Activated CD4-positive, alpha-beta T cell treated with anti-CD3 and anti-CD28 coated beads for 36 hours (primary cell): ENCODE measurements at regions not wholly inside any gene's neighbourhood (a gene's known extent, or its start where the extent isn't known, plus 50 kb on each side); places are given as distances from the start of the nearest gene placed in this dataset.

Source experiments
- ATAC-seq: fragments of 200-7000 bp; cut with Tn5 transposase; one replicate; pipeline ENCODE4 v1.10.0; 2021; ENCODE audit warnings: mild to moderate bottlenecking, moderate library complexity
- CTCF ChIA-PET: fragments of 350-600 bp; sonication (Branson Sonifier 250); formaldehyde crosslinking; loops from one replicate; lab custom pipeline; 2021; ENCODE audit warnings: antibody characterized with exemption; lab: Charles Lee
- POLR2A ChIA-PET: fragments of 350-600 bp; sonication (Branson Sonifier 250); formaldehyde crosslinking; loops from one replicate; lab custom pipeline; 2021; ENCODE audit warnings: antibody characterized with exemption, inconsistent platforms; lab: Charles Lee
- DNase-seq: peaks from one replicate; pipeline ENCODE4 v3.0.0-alpha.2; 2020
- H3K27ac Mint-ChIP-seq: one replicate; pipeline ENCODE4 v1.8.0; 2021; ENCODE audit warnings: mixed read lengths
- H3K27me3 Mint-ChIP-seq: one replicate; pipeline ENCODE4 v1.8.0; 2021; ENCODE audit warnings: mixed read lengths
- H3K36me3 Mint-ChIP-seq: one replicate; pipeline ENCODE4 v1.8.0; 2021; ENCODE audit warnings: low read depth, mixed read lengths
- H3K4me1 Mint-ChIP-seq: one replicate; pipeline ENCODE4 v1.8.0; 2021; ENCODE audit warnings: mixed read lengths
- H3K4me3 Mint-ChIP-seq: one replicate; pipeline ENCODE4 v1.8.0; 2021; ENCODE audit warnings: mild to moderate bottlenecking, moderate library complexity, mixed read lengths
- H3K9me3 Mint-ChIP-seq: one replicate; pipeline ENCODE4 v1.8.0; 2021; ENCODE audit warnings: low read depth, mixed read lengths
- intact Hi-C, 2 experiments: fragments of 100-400 bp; cut with DNase I in 1 of 2; cut with micrococcal nuclease in 1 of 2; formaldehyde crosslinking; loops; one replicate each; pipeline versions ENCODE4 v1.14.2 to v1.15.1; 2022 to 2024; cut with DNase I, micrococcal nuclease

DNA sequence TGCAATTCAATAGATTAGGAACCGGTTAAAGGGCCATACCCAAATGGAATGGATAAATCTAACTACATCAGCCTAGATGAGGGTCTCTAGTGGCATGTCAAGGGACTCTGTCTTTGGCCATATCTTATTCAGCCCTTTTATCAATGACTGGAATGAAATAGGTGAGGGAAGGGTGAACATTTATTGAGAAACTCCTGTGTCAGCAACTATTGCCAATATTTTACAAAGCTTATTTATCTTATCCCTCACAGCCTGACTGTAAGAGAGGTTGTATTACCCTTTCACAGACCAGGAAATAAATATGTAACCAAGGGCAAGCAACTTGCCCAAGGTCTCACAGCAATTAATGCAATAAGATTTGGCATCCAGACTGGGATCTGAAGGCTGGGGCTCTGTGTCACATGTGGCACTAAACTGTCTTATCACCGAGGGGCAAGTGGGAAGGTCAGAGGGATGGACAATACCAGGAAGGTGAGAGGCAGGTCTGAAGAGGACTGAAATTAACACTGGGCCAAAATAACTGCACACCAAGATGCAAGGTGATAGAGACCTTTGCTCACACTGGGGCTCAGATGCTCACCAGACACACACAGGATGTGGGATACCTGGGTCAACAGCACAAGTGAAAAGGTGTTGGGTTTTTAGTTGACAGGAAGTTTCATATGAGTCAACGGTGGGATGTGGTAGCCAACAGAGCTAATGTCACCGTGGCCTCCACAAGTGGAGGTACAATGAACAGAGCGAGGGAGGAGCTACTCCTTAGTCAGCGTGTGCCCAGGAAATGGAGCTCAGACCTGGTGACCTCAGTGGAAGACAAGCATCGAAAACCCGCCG, 261.3 kb downstream of the RPLP1 start:
- peak overlapping the region; percentile 85 for H3K27ac Mint-ChIP-seq
- CTCF ChIA-PET: interaction anchor here (0.5 to 1.7 kb wide), 10 partner anchors 10 to 880 kb away, joined by 3 to 9 read pairs (median 4); no protein-coding TSS in a partner anchor
- peaks cover 7% of the 10 kb centered on the region for H3K27me3 Mint-ChIP-seq
- peaks cover 3% of the 10 kb centered on the region for H3K36me3 Mint-ChIP-seq
- ATAC-seq (peak; percentile 96), DNase-seq (peak; percentile 85)
- peak overlapping the region; percentile 21 for H3K4me3 Mint-ChIP-seq
- peaks cover 6% of the 10 kb centered on the region for H3K9me3 Mint-ChIP-seq
- POLR2A ChIA-PET: interaction anchor here (0.6 to 1.2 kb wide), 7 partner anchors 31 to 778 kb away, joined by 3 to 12 read pairs (median 3); no protein-coding TSS in a partner anchor
- peaks cover 60% of the 10 kb centered on the region for H3K4me1 Mint-ChIP-seq
- intact Hi-C loops: loop anchor here (1.0 to 10.0 kb wide), 16 partner anchors 33 to 779 kb away; partner anchors contain the start of gene TLE3 (in 1 of the 2)

DNA sequence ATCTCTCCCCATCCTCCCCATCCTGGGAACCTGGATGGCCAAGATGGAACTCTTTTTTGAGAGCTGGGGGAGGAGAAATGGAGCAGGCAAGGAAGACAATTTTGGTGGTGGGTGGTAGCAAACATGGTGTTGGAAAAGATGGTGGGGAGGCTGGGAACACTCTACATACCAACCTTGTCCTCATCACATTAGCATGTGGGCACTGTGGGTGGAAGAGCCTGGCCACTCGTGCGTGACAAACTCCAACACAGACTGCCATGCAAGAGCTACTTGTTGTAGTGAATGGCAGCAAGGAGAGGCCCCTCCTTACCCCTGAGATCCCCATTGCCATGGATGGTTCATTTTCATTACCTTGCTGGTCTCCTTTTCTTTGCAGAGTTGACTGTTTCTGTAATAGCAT, 262.6 kb downstream of the RPLP1 start:
- H3K4me1 Mint-ChIP-seq: peaks cover 73% of the 10 kb centered on the region
- no peak for ATAC-seq
- POLR2A ChIA-PET: interaction anchor here (0.6 kb wide), 1 partner anchor 384 kb away, joined by 9 read pairs; no protein-coding TSS in a partner anchor

DNA sequence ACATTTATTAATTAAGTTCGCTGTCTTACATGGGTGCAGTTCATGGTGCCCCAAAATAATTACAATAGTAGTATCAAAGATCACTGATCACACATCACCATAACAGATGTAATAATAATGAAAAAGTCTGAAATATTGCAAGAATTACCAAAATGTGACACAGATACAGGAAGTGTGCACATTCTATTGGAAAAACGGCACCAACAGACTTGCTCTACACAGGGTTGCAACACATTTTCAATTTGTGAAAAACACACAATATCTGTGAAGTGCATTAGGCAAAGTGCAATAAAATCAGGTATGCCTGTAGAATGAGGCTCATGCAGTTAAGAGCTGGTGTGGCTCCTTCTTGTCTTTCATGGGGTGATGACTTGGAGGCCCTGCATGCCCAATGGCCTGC, 265.8 kb downstream of the RPLP1 start:
- H3K27ac Mint-ChIP-seq: no peak overlapping the region
- intact Hi-C loops: loop anchor here (5.0 to 10.0 kb wide), 6 partner anchors 144 to 789 kb away; no protein-coding TSS in a partner anchor
- ATAC-seq (no peak), DNase-seq (no peak)
- peaks cover 4% of the 10 kb centered on the region for H3K27me3 Mint-ChIP-seq
- peaks cover 95% of the 10 kb centered on the region for H3K4me1 Mint-ChIP-seq
- ChIA-PET CTCF (interaction anchor here (0.6 to 1.3 kb wide), 2 partner anchors 9 to 326 kb away, joined by 3 read pairs; no protein-coding TSS in a partner anchor), POLR2A (no interaction called here)
- H3K9me3 Mint-ChIP-seq: no peaks in the 10 kb centered on the region
- H3K36me3 Mint-ChIP-seq: peaks cover 3% of the 10 kb centered on the region
- peak overlapping the region; percentile 21 for H3K4me3 Mint-ChIP-seq

More for the DNA sequence above, 262.6 kb downstream of the RPLP1 start:
- Mint-ChIP-seq H3K36me3 (peaks cover 3% of the 10 kb centered on the region), H3K27ac (peak overlapping the region; percentile 11), H3K27me3 (peaks cover 7% of the 10 kb centered on the region), H3K4me3 (no peak overlapping the region), H3K9me3 (no peaks in the 10 kb centered on the region)
- no peak for DNase-seq
- intact Hi-C loops: loop anchor here (2.0 to 10.0 kb wide), 9 partner anchors 34 to 792 kb away; partner anchors contain the start of gene TLE3 (in 1 of the 2)
- CTCF ChIA-PET: interaction anchor here (1.6 to 1.7 kb wide), 2 partner anchors 13 to 40 kb away, joined by 5 to 9 read pairs; no protein-coding TSS in a partner anchor

DNA sequence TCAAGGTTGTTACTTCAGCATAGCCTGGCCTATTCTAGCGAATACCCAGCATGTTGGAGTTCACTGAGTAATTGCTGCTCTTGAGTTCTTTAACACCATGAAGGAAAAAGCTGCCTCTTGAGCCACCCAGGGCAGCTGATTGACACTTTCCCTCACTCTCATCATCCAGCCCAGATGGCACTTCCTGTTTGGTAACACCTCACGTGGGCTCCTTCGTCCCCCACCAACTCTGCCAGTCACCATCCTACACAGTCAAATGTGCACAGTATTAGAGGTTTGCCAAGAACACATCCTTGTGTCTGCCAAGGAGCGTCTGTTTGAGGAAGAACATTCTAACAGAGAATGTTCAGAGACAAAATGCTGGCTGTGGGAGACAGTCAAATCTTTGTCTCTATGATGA, 266.3 kb downstream of the RPLP1 start:
- Mint-ChIP-seq H3K36me3 (peaks cover 3% of the 10 kb centered on the region), H3K9me3 (no peaks in the 10 kb centered on the region), H3K27me3 (peaks cover 4% of the 10 kb centered on the region), H3K4me3 (no peak overlapping the region), H3K27ac (peak overlapping the region; percentile 58), H3K4me1 (peaks cover 90% of the 10 kb centered on the region)
- DNase-seq (peak; percentile 56), ATAC-seq (peak; percentile 28)
- ChIA-PET POLR2A (no interaction called here), CTCF (interaction anchor here (0.6 to 1.3 kb wide), 2 partner anchors 10 to 325 kb away, joined by 3 to 5 read pairs; no protein-coding TSS in a partner anchor)
- intact Hi-C loops: loop anchor here (1.0 to 10.0 kb wide), 7 partner anchors 144 to 788 kb away; no protein-coding TSS in a partner anchor

DNA sequence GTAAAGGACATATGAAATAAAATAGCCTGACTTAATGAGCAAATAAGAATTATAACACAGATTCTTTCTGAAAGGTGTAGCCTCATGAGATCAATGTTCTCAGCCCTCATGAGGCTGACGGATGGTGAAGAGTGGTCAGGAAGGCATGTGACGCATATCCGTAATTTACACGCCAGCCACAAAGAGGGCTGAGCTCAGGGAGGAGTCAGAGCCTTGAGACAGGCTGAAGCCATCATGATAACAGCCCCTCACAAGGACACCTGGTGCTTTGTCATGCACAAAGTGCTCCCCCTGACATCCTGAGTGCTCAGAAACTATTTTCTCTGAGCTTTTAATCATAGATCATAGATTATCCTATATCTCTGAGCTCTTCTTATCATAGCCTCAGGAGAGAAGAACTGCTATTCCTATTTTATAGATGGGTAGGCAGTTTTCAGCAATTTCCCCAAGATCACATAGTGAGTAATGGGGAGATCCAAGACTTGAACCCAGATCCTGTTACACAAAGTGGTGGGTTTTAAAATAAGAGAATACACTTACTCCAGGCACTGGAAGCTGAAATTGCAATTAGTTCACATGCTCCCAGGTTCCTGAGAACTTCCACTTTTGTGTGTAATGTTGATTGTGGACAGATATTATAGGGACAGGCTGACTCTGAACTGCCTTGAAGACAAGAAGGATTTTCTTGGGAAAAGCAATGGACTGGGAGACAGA, 267.1 kb downstream of the RPLP1 start:
- no peaks in the 10 kb centered on the region for H3K9me3 Mint-ChIP-seq
- POLR2A ChIA-PET: interaction anchor here (1.1 kb wide), 1 partner anchor 349 kb away, joined by 3 read pairs; no protein-coding TSS in a partner anchor
- peak overlapping the region; percentile 28 for H3K27ac Mint-ChIP-seq

DNA sequence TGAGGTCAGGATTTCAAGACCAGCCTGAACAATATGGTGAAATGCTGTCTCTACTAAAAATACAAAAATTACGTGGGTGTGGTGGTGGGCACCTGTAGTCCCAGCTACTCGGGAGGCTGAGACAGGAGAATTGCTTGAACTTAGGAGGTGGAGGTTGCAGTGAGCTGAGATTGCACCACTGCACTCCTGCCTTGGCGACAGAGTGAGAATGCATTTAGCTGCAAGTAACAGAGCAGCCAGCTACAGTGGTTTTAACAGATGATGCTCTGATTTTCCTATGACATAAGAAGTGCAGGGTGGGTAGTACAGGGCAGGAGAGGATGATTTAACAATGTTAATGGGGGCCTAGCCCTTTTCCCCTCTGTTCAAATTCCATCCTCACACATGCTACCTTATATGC, 267.9 kb downstream of the RPLP1 start:
- H3K27ac Mint-ChIP-seq: peak overlapping the region; percentile 14
- no peaks in the 10 kb centered on the region for H3K9me3 Mint-ChIP-seq
- H3K27me3 Mint-ChIP-seq: peaks cover 8% of the 10 kb centered on the region
- DNase-seq: no peak
- H3K4me3 Mint-ChIP-seq: no peak overlapping the region
- no peak for ATAC-seq
- intact Hi-C loops: loop anchor here in 1 of 2 experiments (10.0 kb wide), 1 partner anchor 744 kb away; no protein-coding TSS in a partner anchor
- peaks cover under 1% of the 10 kb centered on the region for H3K36me3 Mint-ChIP-seq
- POLR2A ChIA-PET: interaction anchor here (1.1 kb wide), 1 partner anchor 348 kb away, joined by 3 read pairs; no protein-coding TSS in a partner anchor
- CTCF ChIA-PET: interaction anchor here (0.7 to 1.7 kb wide), 8 partner anchors 8 to 769 kb away, joined by 3 to 4 read pairs (median 3); partner anchors contain the start of gene TLE3
- peaks cover 83% of the 10 kb centered on the region for H3K4me1 Mint-ChIP-seq

More for the DNA sequence above, 267.1 kb downstream of the RPLP1 start:
- Mint-ChIP-seq H3K36me3 (peaks cover 3% of the 10 kb centered on the region), H3K4me1 (peaks cover 84% of the 10 kb centered on the region), H3K27me3 (peaks cover 4% of the 10 kb centered on the region), H3K4me3 (no peak overlapping the region)
- ATAC-seq: peak; percentile 89
- CTCF ChIA-PET: interaction anchor here (0.7 to 1.3 kb wide), 5 partner anchors 9 to 378 kb away, joined by 3 to 5 read pairs (median 4); partner anchors contain the start of gene TLE3
- intact Hi-C loops: loop anchor here (1.0 to 10.0 kb wide), 8 partner anchors 145 to 788 kb away; no protein-coding TSS in a partner anchor
- DNase-seq: peak; percentile 76

DNA sequence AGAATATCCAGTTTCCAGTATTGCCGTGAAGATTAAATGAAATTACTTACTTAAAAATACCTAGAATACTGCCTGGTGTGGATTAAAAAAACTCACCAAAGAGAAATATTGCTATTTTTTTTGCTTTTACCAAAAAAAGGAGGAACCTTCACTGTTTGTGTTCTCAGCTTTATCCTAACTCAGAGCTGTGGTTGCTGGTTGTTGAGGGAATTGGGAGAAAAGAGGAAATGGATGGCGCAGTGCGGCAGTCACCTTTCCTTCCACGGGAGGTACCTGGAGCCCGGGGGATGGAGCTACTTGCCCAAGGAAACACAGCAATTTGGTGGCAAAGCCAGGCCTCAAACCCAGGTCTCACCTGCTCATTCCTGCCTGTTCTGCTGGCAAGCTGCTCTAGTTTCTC, 270.3 kb downstream of the RPLP1 start:
- DNase-seq: no peak
- H3K27me3 Mint-ChIP-seq: peaks cover 4% of the 10 kb centered on the region
- intact Hi-C loops: loop anchor here in 1 of 2 experiments (10.0 kb wide), 1 partner anchor 742 kb away; no protein-coding TSS in a partner anchor
- H3K9me3 Mint-ChIP-seq: no peaks in the 10 kb centered on the region
- POLR2A ChIA-PET: no interaction called here
- H3K4me3 Mint-ChIP-seq: no peak overlapping the region
- no peaks in the 10 kb centered on the region for H3K36me3 Mint-ChIP-seq
- CTCF ChIA-PET: interaction anchor here (1.1 to 2.2 kb wide), 5 partner anchors 11 to 766 kb away, joined by 3 to 6 read pairs (median 5); no protein-coding TSS in a partner anchor
- H3K27ac Mint-ChIP-seq: no peak overlapping the region
- no peak for ATAC-seq
- H3K4me1 Mint-ChIP-seq: peaks cover 72% of the 10 kb centered on the region

DNA sequence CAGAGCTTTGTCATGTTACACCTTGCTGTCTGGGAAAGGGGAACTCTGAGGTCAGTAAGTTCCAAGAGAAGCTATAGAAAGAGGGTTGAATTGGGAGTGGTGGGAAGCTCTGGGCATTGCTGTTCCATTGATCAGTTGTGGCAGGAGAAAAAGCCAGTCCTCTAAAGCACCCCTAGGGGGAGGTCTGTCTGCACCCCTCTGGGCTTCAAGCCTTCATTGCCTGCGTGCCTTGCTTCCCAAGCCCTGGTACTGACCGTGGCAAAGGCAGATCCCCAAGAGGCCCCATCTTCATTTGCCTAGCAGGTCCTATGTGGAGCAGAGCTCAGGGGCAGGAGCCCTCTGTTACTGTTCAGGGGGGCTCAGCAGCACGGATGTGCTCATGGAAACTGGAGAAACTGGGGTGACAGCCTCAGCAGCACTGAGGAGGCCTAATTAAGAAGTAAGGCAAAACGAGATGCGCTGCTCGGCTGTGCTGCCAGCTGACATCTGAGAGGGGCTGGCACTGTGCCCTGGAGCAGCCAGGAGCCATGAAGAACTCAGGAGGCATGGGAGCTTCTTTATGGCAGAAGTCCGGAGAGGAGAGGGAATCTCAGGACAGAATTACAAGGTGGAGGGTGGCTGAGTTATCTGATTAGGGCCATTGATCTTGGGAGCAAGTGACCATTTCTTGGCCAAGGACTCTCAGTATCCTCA, 270.9 kb downstream of the RPLP1 start:
- peaks cover 4% of the 10 kb centered on the region for H3K27me3 Mint-ChIP-seq
- CTCF ChIA-PET: interaction anchor here (0.6 to 1.9 kb wide), 9 partner anchors 12 to 765 kb away, joined by 3 to 6 read pairs (median 4); no protein-coding TSS in a partner anchor
- H3K4me1 Mint-ChIP-seq: peaks cover 67% of the 10 kb centered on the region
- POLR2A ChIA-PET: no interaction called here
- no peak overlapping the region for H3K4me3 Mint-ChIP-seq
- H3K27ac Mint-ChIP-seq: no peak overlapping the region
- intact Hi-C loops: loop anchor here in 1 of 2 experiments (10.0 kb wide), 1 partner anchor 741 kb away; no protein-coding TSS in a partner anchor
- no peaks in the 10 kb centered on the region for H3K9me3 Mint-ChIP-seq
- ATAC-seq (no peak), DNase-seq (no peak)
- no peaks in the 10 kb centered on the region for H3K36me3 Mint-ChIP-seq

DNA sequence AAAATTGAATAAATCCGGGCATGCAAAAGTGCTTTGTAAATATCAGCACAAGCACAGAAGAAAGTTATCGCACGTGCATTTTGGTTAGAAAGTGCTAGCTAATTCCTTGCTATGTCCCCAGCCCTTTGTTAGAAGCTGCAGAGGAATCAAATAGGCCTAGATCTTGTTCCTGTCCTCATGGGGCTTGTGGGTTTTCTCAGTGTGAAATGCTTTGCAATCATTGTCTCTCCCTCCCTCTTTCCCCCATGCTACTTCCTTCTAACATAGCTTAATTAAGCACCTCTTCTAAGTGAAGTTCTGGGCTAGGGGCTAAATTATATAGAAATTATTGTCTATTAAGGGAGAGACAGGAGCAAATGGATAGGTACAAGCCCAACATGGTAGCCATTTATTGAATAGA, 271.7 kb downstream of the RPLP1 start:
- Mint-ChIP-seq H3K27me3 (peaks cover 4% of the 10 kb centered on the region), H3K4me1 (peaks cover 60% of the 10 kb centered on the region), H3K9me3 (no peaks in the 10 kb centered on the region), H3K27ac (no peak overlapping the region), H3K4me3 (no peak overlapping the region), H3K36me3 (no peaks in the 10 kb centered on the region)
- ChIA-PET CTCF (interaction anchor here (0.7 to 1.9 kb wide), 10 partner anchors 25 to 777 kb away, joined by 3 to 5 read pairs (median 3); no protein-coding TSS in a partner anchor), POLR2A (no interaction called here)
- ATAC-seq (no peak), DNase-seq (no peak)
- intact Hi-C loops: loop anchor here in 1 of 2 experiments (10.0 kb wide), 1 partner anchor 740 kb away; no protein-coding TSS in a partner anchor

DNA sequence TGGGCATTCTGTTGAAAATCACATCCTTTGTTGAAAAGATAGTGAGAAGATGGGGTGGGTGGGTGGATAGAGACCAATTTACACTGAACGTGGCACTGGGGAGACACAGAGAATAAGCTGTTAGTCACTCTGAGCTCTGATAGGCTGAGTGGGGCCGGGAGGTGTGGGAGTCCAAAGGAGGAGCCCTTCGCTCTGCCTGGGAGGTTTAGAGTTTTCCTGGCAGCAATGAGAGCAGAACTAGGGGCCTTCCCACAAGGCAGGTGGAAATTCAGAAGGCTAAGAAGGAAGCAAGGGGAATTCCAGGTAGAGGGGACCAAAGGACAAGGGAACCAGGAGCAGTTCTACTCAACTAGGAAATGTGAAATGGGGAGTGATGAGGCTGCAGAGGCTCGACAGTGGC, 272.7 kb downstream of the RPLP1 start:
- POLR2A ChIA-PET: no interaction called here
- Mint-ChIP-seq H3K36me3 (no peaks in the 10 kb centered on the region), H3K27ac (no peak overlapping the region), H3K9me3 (no peaks in the 10 kb centered on the region), H3K4me1 (peaks cover 54% of the 10 kb centered on the region), H3K4me3 (no peak overlapping the region), H3K27me3 (peaks cover 4% of the 10 kb centered on the region)
- CTCF ChIA-PET: interaction anchor here (1.0 to 1.9 kb wide), 4 partner anchors 24 to 776 kb away, joined by 3 to 5 read pairs (median 4); no protein-coding TSS in a partner anchor
- intact Hi-C loops: loop anchor here (5.0 to 10.0 kb wide), 2 partner anchors 252 to 740 kb away; no protein-coding TSS in a partner anchor
- ATAC-seq (peak; percentile 47), DNase-seq (no peak)
